ENCODE measurements at regions not wholly inside any gene's neighbourhood (a gene's known extent, or its start where the extent isn't known, plus 50 kb on each side); places are given as distances from the start of the nearest gene placed in this dataset.
"Not testable (repeated sequence)": the region's sequence is repeated elsewhere in the genome, so short reads cannot be mapped to it uniquely, and the experiment has no call there.

DNA sequence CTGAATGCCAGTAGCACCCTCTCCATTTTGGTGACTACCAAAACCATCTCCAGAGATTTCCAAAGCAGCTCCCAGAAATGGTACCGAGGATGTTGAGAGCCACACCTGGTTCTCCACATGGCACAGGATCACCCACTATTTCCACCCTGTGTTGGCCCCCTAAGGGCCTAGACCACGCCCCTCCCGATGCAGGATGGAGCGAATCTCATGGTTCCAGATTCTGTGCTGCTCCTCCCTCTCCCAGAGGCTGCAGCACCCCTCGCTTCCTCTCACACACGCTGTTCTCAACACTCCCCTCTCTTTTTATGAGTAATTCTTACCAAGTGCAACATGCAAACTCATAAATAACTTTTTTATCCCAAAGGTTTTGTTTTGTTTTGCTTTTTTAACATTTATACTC, 571.5 kb downstream of the STK39 start:
- DNase-seq: no peak

DNA sequence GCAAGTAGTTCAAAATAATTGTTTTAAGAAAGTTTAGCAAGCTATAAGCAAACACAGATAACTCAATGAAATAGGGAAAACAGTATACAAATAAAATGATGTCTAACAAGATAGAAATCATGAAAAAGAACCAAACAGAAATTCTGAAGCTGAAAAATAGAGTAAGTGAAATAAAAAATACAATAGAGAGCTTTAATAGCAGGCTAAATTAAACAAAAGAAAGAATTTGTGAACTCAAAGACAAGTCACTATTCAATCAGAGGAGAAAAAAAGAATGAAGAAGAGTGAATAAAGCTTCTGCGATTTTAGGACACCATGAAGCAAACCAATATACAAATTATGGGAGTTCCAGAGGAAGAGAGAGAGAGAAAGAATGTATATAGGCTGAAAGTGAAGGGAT, 576.8 kb downstream of the STK39 start:
- DNase-seq: no peak

DNA sequence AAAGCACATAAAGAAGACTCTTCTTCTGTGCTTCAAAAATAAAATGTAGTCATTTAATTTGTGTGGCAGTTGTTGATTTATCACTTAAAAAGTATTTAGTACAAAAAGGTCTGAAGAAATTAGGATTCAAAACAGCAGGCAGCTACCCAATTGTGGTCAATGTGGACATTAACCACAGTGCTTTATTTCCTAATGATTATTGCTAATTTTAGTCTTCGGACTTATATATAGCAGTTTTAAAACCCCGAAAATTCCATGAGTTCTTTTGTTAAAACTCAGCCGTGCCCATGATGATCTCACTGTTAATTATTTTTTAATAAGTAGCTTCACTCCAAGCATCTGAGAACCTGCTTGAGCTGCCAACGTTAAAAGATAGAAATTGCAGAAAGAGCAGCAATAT, 594.3 kb downstream of the STK39 start:
- DNase-seq: no peak

DNA sequence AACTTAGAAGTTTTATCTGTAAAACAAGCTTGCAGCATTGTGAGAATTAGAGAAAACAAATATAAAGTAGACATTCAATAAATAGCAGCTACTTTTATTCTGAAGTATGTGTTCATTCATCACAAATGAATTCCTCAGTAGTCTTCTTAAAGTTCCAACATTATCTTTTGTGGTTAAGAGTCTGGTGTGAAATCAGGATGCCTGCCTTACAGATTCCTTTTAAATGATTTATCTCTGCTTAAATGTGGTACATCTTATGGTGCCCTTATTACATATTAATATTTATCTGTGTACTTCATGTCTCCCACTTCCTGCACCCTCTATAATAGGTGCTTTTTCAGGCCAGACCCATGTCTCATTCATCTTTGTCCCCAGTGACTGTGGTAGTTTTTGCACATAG, 595.0 kb downstream of the STK39 start:
- no peak for DNase-seq

DNA sequence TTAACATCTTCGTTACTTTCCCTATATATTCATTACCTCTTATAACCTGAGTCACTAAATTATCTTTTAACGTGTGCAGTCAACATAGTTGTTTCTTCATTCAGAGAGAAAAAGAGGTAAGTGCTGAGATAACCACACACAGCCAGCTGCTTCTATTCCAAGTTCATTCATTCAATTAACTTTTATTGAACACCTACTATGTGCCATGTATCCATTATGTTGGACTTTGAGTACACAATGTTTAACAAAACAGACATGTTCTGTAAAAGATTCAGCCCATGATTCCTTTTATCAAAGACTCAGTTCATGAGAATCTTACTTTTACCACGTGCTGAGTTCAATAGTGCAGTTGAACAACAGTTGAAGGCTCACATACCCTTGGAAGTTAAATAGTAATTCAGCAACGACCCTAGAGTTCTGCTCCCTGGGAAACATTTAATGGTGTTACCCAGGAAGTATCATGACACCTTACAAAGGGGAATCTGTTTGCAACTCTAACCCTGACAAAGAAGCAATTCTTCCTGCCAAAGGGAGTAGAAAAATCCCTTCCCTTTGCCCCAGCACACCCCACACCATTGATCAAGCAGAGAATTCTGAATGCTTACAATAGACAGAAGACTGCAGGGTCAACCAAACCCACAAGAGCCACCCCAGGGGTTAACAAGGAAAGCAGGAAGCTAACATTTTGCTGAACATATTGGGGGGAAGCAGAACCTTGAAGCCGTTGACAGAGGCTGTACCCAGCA, 595.8 kb downstream of the STK39 start:
- DNase-seq: no peak

DNA sequence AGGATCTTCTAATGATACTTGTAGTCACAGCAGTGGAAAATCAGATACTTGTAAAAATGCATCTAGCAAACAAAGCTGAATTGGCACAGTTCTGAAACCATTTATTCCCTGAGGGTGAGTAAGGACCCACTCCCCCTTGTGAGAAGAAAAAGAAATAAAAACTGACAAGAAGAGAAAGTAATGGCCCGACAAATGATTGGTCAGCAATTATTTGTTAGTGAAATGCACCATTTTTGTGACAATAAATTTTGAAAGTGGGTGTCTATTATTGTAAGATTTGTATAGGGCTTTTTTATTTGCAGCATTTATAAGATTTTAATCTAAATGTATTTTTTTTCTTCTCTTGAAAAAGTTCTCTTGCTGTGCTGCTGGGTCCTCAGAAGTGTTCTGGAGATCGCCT, 600.8 kb downstream of the STK39 start:
- no peak for DNase-seq

DNA sequence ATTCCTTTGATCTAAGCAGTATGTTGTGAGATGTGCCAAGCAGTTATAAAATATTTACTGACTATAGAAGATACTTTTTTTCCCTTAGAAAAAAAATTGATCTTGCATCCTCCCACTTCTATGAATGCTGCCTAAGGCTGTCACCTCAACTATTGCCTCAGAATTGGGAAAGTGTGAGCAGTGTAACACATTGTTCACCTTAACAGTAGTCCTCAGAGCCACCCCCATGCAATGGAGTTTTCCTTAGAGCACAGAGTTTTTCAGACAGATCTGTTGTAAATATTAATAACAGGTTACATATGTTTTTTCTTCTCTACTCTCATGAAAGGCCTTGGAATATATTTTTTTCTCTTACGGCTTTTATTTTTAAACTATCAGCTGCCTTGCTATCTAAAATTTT, 607.3 kb downstream of the STK39 start:
- DNase-seq: no peak

DNA sequence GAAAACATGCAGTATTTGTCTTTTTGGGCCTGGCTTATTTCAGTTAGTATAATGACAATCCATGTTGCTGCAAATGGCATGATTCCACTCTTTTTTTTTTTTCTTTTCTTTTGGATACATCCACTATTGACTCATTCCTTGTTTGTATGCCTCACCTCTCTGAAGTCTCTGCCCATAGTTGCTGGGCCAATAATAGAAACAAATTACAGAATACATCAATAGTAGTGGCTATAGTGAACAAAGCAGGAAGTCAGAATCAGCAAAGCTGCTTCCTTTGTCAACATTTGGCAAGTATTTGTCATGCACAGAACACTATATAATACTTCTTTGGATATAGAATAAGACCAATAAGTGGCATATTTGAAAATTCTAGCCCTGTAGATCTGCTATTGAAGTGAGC, 609.7 kb downstream of the STK39 start:
- DNase-seq: no peak

DNA sequence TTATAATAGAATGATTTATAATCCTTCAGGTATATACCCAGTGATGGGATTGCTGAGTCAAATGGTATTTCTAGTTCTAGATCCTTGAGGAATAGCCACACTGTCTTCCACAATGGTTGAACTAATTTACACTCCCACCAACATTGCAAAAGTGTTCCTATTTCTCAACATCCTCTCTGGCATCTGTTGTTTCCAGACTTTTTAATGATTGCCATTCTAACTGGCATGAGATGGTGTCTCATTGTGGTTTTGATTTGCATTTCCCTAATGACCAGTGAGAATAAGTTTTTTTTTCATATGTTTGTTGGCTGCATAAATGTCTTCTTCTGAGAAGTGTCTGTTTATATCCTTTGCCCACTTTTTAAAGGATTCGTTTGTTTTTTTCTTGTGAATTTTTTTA, 615.1 kb downstream of the STK39 start:
- DNase-seq: not testable (repeated sequence)

DNA sequence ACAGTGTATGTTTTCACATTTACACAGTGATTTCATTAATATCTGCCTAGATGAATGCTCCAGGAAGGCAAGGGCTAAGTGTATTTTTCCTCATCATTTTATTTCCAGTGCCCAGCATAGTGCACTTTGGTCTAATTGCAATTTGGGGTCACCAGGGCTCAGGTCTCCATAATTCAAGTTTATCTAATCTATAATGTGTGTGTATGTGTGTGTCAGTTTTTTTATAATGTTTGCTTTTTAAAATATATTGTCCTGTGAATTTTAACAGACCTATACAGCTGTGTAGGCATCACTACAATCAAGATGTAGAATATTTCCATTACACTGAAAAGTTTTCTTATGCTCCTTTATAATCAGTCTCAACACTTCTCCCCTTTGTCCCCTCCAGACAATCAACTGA, 620.4 kb downstream of the STK39 start:
- no peak for DNase-seq

DNA sequence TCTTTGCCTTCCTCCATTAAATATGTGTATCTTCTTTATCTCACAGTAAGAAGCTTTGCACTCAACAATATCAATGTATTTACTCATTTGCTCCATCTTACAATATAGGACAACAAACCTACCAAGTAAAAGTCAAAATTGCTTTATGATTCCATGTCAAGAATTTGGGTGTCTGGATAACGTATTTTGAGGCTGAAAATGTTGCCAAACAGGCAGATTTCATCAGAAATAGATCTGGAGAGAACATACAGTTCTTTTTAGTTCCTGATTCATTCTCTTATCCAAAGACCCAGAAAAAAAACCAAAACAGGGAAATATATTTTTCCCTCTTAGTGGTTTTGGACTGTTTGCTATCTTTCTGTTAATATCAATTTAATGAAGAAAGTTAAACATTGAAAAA, 621.1 kb downstream of the STK39 start:
- DNase-seq: no peak

DNA sequence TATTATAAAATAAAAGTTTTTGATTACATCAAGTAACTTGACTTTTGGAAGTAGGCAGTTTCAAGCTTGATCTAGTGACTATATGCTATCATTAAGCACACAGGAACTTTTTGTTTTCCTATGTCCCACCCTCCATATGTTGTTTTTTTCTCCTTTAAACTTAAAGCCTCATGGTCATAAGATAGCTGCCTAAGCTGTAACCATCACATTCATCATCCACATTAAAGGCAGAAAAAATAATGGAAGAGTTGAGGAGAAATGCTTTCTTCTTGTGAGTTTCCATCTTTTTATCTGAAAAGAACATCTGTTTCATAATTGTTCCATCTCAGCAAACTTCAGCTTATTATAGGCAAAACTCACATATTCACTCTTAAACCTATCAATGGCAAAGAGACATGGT, 630.4 kb downstream of the STK39 start:
- DNase-seq: no peak

DNA sequence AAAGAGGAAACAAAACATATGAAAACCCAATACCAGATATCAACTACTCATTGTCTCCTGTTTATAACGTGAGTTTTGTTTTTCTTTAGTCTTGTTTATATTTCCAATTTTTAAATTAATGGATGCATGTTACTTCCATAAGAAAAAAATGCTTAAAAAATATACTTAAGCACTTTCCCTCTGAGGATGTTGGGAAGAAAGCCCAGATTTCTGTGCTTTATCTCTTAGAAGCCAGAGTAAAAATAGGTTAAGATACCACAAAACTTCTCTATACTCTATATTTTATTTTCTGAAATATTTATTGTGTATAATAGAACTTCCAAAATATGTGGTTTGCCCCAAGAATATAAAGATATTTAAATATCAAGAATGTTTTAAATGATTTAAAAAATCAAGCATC, 633.9 kb downstream of the STK39 start:
- DNase-seq: no peak

DNA sequence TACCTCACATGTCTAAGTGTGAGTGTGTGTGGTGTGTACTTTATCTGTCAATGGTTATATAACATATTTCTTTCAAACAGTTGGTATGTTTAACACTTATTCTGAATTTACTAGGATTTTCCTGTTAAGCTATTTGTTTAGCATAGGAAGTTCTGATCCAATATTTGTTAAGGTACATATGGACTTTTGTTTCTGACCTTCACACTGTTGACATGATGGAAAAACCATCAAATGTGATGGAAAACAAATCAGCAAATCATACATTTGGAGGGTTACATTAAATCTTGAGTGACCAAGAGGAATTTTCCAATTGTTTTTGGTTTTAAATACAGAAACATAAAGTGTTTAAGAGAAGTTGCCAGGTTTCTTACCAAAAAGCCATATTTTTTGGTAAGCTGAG, 638.9 kb downstream of the STK39 start:
- DNase-seq: no peak

DNA sequence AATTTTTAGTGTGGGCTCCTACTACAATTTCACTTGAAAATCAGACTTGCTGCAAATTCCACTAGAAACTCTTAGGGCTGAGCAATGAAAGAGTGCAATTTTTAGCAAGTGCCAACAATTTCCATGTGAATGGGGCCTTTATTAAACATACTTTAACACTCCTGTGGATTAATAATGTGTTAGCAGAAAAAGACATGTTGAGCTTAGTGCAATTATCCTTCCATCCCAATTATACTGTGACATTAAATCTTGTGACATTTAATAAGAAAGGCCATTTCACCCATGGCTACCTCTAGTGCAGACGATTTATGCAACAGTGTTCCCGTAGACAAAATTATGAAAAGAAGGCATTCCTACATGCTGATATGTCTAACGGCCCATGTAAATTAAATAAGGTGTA, 639.7 kb downstream of the STK39 start:
- DNase-seq: no peak

DNA sequence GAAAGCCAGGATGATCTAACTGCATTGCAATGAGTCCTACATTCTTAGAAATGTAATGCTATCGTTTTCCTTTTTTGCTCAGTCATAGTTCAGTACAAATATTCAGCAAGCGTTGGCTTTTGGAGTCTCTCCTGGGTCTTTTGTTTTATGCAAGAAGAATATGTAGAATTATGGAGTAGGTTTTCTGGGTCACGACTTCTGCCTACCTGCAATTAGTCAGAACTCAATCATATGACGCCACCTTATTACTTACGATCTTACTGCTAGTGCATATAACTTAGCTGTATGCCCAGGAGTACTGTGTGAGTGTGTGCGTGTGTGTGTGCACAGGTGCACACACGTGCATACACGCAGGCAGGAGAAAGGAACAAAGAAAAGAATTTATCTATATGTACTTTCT, 640.2 kb downstream of the STK39 start:
- DNase-seq: no peak

DNA sequence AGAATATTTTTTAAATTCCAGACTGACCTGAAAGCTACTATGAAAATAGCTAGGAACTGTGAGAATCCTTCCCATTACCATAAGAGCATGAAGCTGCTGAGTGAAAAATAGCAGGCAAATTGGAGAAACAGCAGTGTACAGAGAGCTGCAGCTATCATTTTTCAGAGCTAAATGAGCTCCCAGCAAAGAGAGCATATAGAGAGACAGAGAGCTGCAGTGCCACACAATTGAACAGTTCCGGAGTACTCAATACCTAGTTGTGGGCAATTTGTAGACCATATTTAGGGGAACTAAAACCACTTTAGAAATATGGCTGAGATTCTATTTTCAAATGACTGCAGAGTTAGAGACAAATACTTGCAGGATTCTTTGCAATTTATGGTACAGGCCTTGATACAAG, 645.3 kb downstream of the STK39 start:
- no peak for DNase-seq

DNA sequence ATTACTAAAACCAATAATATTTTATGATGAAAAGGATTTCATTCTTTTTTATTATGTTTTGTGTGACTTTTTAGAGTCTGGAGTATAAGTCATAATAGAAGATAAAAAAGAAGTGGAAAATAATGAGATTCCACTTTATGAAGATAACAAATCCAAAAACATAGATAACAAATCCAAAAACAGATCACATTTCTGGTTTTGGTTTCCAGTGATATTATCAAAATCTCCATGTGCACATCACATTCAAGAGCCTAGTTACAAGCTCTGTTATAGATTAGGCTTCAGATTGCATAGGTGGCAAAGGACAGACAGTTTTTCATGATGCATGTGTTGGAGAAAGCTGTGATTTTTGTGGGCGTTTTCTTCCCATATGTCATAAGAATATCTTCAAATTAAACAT, 648.2 kb downstream of the STK39 start:
- DNase-seq: no peak

DNA sequence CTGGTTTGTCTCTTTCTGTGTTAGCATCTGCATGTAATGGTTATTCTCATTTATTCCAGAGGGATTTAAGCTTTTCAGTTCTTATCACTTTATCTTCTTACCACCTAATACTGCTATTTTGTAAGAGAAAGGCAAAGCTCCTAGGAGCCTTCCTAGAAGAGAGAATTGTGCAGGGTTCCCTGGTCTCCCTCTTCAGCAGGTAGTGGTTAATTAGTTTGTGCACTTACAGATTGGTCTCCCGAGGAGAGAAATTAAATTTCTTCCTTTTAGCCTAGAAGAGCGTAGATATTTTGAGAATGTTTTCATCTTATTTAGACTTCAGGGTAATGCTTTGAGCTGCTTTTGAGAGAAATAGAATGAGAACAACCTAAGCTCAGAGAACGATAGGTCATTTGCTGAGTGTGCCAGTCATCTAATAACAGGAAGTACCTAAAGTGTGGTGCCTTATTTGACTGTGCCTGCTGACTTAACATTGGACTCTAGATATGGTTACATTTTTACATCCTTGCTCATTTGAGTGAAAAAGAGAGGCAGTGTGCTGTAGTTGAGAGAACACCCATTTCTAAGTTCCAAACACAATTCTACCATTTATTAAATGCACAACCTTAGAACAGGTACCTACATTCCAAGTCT, 651.4 kb downstream of the STK39 start:
- no peak for DNase-seq

DNA sequence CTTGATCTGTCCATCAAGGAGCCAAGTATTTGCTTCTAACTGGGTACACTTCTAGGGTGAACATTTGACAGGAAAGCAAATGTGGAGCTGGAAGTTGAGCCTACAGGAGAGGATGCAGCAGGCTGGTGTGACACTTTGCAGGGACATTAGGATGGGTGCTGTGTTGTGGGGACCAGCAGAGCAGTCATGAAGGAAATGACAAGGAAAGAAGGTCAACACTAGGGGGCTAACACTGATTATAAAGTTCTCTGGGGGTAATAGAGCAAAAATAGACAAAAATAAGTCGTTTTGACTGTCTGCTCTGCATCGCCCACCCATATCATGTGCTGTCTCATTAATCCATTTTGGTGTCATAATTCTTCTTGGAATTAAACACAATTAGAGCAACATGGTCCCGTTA, 652.4 kb downstream of the STK39 start:
- DNase-seq: no peak

DNA sequence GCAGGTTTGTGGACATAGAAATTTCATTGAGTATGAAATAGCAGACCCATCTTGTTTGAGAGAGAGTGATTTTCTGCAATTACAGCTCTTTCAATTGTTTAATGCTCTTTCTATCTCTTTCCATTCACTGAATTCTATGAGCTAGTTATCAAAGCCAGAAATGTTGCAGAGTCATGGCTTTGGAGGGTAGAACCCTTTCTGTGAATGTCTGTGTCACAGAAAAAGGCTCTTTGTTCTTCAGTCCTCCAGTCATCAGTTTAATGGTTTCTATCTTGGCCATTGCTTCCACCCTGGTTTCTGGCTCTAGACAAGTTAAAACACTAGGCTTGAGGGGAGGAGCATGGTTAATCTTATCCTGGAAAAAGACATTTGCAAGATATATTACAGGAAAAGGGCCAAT, 655.0 kb downstream of the STK39 start:
- no peak for DNase-seq

DNA sequence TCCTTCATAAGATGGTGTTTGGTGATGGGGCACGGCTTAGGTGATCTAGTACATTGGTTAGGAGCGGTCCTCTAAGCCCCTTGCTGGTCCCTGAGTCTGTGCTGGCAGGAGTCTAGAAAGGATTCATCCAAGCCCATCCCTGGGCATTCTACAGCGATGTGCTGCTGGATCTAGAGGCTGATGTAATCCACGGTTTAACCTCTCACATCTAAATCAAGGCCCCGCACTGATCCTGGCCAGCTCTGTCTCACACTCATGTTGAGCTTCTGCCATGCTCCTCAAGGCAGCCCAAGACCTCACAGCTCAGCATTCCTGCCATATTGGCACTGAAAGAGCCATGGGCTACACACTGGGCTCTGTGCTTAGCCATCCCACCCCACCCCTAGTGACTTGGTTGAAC, 664.8 kb downstream of the STK39 start:
- DNase-seq: no peak

DNA sequence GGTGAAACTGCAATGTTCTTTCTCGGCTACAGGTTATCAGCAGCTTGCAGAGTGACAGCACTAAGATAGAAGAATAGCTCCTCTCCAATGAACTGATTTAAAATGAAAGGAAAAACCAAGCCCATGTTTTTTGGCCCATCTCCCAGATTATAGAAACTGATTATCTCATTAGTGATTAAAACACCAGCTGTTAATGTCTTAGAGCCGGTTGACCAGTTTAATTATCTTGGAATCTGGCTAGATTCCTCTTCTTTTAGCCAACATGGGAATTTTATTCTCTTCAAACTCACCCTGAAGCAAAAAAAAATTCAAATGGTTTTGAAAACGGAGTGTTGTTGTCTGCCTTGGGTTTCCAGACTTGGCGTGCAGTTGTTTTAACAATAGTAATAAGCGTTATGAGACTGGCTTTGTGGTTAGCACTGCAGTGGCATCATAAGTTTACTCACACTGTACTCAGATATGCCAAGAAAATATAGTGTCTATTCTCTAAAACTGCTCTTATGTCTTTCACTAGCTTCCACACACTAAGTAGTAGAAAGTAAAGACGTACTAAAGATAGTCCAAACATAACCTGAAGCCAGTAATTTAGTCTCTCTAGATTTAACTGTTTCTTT, 665.3 kb downstream of the STK39 start:
- no peak for DNase-seq

DNA sequence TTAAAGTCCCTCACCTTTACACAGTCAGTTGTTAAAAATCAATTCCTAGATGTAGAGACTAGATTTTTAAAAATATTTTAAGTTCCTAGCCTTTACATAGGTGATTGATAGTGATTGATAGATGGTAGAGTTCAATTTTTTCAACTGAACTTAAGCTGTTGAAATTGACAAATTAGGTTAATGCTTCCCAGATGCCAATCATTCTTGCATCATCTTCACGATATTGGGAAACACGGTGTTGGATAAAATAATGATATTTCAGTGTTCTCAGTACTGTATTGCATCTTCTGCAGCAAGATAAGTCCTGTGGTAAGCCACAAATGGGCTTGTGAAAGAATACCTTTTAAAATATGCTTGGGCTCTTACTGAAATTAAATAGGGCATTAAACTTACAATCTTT, 667.6 kb downstream of the STK39 start:
- no peak for DNase-seq

DNA sequence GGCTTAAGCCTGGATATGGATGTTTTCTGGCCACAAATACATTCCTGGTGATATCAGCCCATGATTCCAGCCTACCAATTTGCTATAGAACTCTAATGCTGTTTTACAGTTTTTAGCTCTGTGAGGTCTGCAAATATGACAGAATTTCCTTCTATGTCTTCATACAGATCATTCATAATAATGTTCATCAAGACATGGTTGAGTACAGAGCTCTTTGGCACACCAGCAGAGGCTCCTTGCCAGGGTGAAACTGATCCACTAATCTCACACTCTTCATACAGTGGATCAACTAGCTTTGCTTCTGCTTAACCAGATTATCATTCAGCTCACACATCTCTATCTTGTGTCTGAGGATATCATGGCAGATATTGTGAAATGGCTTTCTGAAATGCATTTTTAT, 672.1 kb downstream of the STK39 start:
- DNase-seq: no peak
